ENCODE measurements at regions not wholly inside any gene's neighbourhood (a gene's known extent, or its start where the extent isn't known, plus 50 kb on each side); places are given as distances from the start of the nearest gene placed in this dataset.
"Not testable (repeated sequence)": the region's sequence is repeated elsewhere in the genome, so short reads cannot be mapped to it uniquely, and the experiment has no call there.

DNA sequence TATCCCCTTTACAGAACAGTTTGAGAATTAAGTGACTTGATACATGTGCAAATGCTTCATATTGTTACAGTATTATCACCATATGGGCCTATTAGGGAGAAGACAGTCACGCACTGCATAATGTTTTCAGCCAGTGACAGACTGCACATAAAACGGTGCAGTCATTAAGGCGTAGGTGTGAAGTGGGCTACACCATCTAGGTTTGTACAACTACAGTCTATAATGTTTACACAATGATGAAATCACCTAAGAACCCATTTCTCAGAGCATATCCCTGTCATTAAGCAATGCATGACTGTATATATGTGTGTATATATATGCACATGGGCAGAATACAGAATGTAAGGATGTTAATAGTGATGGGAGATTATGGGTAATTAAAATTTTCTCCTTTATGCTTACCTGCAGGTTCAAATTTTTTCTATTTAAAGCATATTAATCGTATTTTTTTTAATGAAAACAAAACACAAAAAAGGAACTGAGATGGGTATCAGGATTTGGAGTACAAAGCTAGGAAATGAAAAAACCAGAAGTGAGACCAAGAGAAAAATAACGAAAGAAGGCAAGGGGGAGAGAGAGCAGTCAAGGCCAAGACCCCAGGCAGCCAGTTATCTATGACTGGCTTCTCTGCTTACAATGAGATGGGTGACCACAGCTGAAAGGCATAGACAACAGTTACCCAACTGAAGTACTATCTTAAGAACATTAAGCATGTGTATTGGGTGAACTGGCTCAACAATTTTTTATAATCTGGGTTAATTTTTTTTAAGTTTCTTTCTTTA, 122.9 kb upstream of the DAB1 start:
- no peak for DNase-seq

- DNase-seq: no peak
Observed at GRCh38 chr1:57544345-57544744, 120.5 kb upstream of the DAB1 start.

GRCh38 chr1:57536749-57537423, 113.0 kb upstream of the DAB1 start:
- DNase-seq: no peak

DNA sequence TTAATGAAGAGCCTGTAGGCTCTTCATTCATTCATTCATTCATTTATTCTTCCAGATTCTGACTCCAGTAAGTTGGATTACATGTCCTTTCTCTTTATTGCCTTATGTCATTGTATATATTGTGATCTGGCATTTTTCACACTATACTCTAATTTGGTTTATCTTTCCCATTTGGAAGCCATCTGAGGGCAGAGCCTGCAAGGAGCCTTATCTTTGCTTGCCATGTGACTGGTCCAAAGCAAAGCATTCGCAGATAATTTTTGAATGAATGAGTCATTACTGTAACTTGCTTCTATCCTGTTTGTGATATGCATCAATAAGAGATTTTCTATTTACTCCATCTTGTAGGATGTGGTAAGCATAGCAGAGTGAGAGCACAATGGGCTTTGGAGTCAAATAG, 108.4 kb upstream of the DAB1 start:
- no peak for DNase-seq

DNA sequence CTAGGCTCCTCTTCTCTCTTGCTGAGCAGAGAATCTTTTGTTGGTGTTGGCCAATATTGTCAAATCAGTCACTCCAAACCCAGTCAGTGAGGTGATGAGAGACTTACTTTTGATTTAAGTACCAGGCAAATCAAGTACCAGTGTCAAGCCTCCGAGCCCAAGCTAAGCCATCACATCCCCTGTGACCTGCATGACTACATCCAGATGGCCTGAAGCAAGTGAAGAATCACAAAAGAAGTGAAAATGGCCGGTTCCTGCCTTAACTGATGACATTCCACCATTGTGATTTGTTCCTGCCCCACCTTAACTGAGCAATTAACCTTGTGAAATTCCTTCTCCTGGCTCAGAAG, 107.0 kb upstream of the DAB1 start:
- not testable (repeated sequence) for DNase-seq

GRCh38 chr1:57530206-57530910, 106.5 kb upstream of the DAB1 start:
- no peak for DNase-seq

GRCh38 chr1:57522575-57522974, 98.7 kb upstream of the DAB1 start:
- DNase-seq: no peak

DNA sequence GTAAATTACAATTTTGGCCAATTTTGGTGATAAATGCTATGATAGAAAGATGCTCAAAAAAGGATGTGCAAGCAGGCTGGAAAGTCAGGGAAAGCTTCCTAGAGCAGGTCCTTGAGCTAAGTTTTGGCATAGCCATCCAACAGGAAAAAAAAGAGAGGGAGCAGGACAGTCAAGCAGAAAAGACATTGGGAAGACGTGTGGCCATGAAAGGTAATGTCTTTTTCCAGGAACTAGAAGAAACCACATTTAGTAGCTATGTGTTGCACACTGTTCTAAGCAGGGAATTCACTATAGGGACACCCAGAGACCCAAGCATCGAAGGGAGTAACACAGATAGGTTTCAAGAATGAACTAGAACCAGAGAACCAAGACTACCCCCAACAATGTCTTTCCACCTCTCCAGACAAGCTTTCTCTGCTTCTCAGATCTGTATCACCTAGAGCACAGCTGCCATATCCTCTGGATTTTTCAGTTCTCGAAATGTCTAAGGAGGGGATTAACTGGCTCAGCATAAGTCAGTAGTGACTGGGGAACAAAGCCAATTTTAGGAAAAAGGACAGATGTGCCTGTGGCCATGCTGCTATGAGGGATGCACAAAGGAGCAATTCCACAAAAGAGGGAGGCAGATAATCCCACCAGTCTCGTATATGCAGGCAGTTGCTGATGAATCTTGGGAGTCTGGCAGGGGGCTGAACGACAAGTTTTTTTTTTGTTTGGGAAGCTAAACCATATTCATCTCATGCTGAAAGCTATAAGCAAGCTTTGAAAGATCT, 97.1 kb upstream of the DAB1 start:
- DNase-seq: no peak

GRCh38 chr1:57518496-57518895, 94.6 kb upstream of the DAB1 start:
- DNase-seq: no peak

DNA sequence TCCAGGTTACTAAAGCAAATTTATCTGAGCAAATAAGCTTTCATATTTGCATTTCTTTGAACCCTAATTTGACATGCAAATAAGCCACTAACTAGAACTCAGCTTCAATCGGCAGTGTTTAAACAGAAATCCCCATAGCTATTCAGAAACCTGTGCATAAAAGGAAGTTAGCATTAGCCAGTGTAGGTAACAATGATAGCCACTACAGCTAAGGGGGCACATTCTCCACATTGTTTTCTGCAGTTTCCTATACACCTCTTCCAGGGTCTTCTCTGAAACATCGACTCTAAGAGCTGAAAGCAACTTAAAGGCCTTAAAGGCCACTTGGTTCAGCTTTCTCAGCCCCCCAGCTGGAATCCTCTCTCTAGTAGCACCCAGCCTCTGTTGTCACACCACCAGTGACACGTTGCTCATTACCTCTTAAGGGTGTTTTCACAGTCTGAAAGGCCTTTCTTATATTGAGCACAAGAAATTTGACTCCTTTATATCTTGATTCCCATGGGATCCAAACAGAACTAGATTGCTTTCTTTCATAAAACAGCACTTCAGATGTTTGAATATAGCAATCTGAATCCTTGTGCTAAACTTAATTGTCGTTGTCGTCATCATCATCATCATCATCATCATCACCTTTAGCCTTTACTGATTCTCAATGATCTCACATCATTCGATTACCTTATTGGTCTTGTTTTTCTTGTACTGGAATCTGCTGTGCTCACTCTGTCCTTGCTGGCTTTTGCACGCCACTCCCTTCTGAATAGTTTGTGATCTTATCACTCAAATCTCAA, 93.9 kb upstream of the DAB1 start:
- DNase-seq: no peak

- DNase-seq: no peak
Observed at GRCh38 chr1:57512386-57512785, 88.5 kb upstream of the DAB1 start.

DNA sequence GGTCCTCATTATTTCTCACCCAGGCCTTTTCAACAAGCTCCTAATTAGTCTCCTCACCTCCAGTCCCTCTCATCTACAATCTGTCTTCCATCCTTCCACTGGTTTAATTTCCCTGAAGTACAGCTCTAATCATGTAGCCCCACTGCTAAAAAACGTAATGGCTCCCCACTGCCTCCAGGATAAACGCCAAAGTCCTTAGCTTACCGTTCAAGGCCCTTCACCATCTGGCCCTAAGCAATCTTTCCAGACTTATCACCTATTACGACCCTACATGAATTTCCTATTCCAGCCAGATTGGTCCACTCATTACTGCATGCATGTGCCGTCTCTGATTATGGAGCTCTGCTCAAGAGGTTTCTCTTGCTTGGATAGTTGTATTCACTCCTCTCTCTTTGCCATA, 83.1 kb upstream of the DAB1 start:
- DNase-seq: no peak

- no peak for DNase-seq
Observed at GRCh38 chr1:57503337-57503736, 79.5 kb upstream of the DAB1 start.

DNA sequence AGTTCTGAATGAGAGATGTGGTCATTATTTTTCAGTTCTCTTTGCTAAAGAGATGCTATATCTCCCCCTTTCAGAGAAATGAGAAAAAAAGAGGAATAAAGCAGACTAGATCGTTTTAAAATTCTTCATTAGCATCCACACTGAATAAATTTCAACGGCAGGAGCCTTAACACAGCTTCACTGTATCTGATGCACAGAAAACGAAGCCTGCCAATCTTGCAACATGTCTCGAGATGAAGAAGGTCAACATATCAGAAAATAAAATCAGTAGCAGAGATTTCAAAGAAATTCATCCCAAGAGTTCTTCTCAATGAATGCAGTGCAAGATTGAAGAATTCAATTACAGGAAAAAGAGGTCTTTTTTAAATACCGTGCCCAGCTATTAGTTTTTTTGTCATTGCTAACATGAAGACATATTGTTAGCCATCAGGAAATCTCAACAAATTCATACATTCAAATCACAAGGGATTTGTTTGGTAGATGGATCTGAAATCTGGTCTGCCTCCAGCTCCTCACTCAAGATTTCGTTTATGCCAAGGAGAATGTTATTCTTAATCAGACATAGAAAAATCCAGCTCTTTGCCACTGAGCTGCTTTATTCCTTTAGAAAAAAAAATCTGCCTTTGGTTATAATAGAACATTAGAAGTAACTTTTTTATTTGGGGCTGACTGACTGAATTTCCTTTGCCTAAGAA, 76.4 kb upstream of the DAB1 start:
- no peak for DNase-seq

- DNase-seq: no peak
Observed at GRCh38 chr1:57494530-57495079, 70.7 kb upstream of the DAB1 start.

- no peak for DNase-seq
Observed at GRCh38 chr1:57492586-57493226, 68.8 kb upstream of the DAB1 start.

DNA sequence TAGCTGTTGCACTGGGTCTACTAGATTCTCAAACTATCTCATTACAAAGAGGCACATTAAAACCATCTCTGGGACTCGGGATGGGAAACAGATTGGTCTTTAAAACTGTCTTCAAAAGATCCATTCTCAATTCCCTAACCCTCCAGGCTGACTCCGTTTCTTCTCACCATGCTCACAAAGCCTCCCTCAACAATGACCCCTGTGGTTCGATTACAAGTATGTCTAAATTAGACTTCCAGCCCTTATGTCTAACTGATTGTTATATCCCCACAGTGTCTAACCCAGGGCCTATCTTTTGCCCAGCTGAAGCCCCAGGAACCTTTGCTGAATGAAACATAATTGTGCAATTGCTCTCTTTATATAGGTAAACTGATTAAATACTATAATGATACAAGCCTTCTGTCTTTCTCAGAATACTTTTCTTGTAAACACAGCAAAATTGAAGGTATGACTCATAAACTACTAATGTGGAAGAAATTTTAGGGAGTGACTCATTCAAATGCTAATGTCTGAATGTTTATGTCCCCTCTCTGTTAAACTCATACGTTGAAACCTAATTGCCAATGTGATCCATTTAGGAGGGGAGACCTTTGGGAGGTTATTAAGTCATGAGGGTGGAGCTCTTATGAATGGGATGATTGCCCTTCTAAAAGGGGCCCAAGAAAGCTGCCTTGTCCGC, 65.6 kb upstream of the DAB1 start:
- peak; percentile 24 for DNase-seq

DNA sequence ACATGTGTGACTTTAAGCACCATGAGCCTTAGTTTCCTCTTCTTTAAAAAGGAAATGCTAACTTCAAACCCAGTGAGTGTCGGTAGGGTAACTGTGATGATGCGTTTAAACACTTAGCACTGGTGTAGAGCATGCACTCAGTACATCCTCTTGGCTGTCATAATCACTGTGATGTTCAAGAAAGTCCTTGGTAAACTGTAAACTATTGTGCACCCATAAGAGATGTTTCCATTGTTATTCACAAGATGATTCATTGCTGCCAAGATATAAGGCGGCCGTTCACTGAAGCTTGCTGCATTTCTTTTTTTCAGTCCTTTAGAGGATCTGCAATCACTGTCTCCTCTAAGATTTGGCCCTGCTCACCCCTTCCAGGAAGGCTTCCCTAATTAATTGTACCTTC, 61.8 kb upstream of the DAB1 start:
- DNase-seq: peak; percentile 17

GRCh38 chr1:57483954-57484353, 60.1 kb upstream of the DAB1 start:
- DNase-seq: no peak

DNA sequence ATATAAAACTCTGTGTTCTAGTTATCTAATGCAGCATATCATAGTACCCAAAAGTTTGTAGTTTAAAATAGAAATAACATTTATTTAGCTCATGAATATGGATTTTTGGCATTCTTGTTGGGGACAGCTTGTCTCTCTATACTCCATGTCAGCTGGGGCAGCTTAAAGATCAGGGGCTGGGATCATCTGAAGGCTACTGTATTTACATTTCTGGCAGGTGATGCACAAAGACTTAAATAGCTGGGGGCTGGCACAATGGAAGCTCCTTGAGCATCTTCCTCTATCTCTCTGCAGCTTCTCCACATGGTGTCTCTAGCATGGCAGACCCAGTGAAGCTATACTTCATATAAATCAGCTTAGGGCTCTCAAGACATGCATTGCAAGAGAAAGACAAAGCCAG, 55.6 kb upstream of the DAB1 start:
- DNase-seq: no peak
